HCT116 (cell line): ENCODE measurements at regions not wholly inside any gene's neighbourhood (a gene's known extent, or its start where the extent isn't known, plus 50 kb on each side); places are given as distances from the start of the nearest gene placed in this dataset.

Source experiments
- ATAC-seq: fragments of 200-7000 bp; cut with Tn5 transposase; 2 replicates; pipeline ENCODE4 v1.9.1; 2020; ENCODE audit warnings: mild to moderate bottlenecking, moderate library complexity
- BruUV-seq: library from RNA; stranded (reverse); fragments of 400-500 nt; replicated peaks from 2 replicates; lab custom pipeline; 2021; lab: Mats Ljungman, UMichigan
- CTCF ChIA-PET: fragments of 300-600 bp; sonication (Branson Sonifier 250); formaldehyde crosslinking; loops from one replicate; lab custom pipeline; 2021; ENCODE audit warnings: antibody characterized with exemption; lab: Charles Lee
- POLR2A ChIA-PET: fragments of 300-600, 350-600 bp; sonication (Branson Sonifier 250); formaldehyde crosslinking; loops from one replicate; lab custom pipeline; 2021; ENCODE audit warnings: antibody characterized with exemption; lab: Charles Lee
- RAD21 ChIA-PET, 2 experiments: fragments of 300-600 bp; sonication (Branson Sonifier 250); formaldehyde crosslinking; loops; one replicate each; lab custom pipeline; 2023; ENCODE audit warnings: low total read pairs in 2 of 2; ENCODE audit not compliant: uncharacterized antibody in 2 of 2, unreplicated experiment in 2 of 2, low non-redundant PET in 1 of 2; lab: Charles Lee
- DNase-seq: peaks from one replicate; pipeline ENCODE4 v3.0.0-alpha.2; 2010; ENCODE audit warnings: low read depth, low spot score
- H2AFZ ChIP-seq: fragments of 200-600 bp; shearing (Covaris generic), sonication (generic); 2 replicates; pipeline ENCODE4 v1.6.1; 2017; ENCODE audit warnings: low read depth, mixed run types, mixed read lengths, antibody characterized with exemption, low read length; ENCODE audit not compliant: poor library complexity, severe bottlenecking
- H3K27ac ChIP-seq: 2 replicates; pipeline ENCODE4 v1.5.1; 2012; ENCODE audit warnings: low read depth, low read length
- H3K27me3 ChIP-seq: fragments of 200-600 bp; sonication (generic); 2 replicates; pipeline ENCODE4 v1.6.1; 2016; ENCODE audit warnings: mixed run types, low read length, mixed read lengths; ENCODE audit not compliant: insufficient read depth
- H3K36me3 ChIP-seq, 2 experiments: fragments of 200-500 bp in 1 of 2; fragments of 200-600 bp in 1 of 2; sonication (Bioruptor generic) in 1 of 2; sonication (generic) in 1 of 2; 2 replicates each; pipeline versions ENCODE4 v1.5.1 to v1.6.1; 2014 to 2016; ENCODE audit warnings: low read length in 2 of 2, inconsistent platforms in 1 of 2, mixed read lengths in 1 of 2, mixed run types in 1 of 2; ENCODE audit not compliant: insufficient read depth in 2 of 2, control insufficient read depth in 1 of 2
- H3K4me1 ChIP-seq, 2 experiments: fragments of 200-600 bp in 1 of 2; sonication (generic) in 1 of 2; 2 replicates each; pipeline versions ENCODE4 v1.5.1 to v1.6.1; 2012 to 2017; ENCODE audit warnings: low read length in 2 of 2, inconsistent platforms in 1 of 2, mild to moderate bottlenecking in 1 of 2, mixed read lengths in 1 of 2, mixed run types in 1 of 2, moderate library complexity in 1 of 2; ENCODE audit not compliant: insufficient read depth in 2 of 2, control insufficient read depth in 1 of 2
- H3K4me2 ChIP-seq: fragments of 200-600 bp; sonication (generic); 2 replicates; pipeline ENCODE4 v1.6.1; 2017; ENCODE audit warnings: mixed run types, low read length, mixed read lengths
- H3K4me3 ChIP-seq, 2 experiments: fragments of 200-600 bp in 1 of 2; sonication (generic) in 1 of 2; replicated peaks in 1 of 2; 2 replicates each; pipeline ENCODE4 v1.5.1; 2011 to 2016; ENCODE audit warnings: low read length in 2 of 2, control low read depth in 1 of 2, low read depth in 1 of 2, mild to moderate bottlenecking in 1 of 2, mixed read lengths in 1 of 2, mixed run types in 1 of 2
- H3K79me2 ChIP-seq: fragments of 200-600 bp; sonication (generic); 2 replicates; pipeline ENCODE4 v1.6.1; 2017; ENCODE audit warnings: mild to moderate bottlenecking, mixed run types, low read length, moderate library complexity, mixed read lengths; ENCODE audit not compliant: insufficient read depth
- H3K9ac ChIP-seq: fragments of 200-600 bp; sonication (generic); 2 replicates; pipeline ENCODE4 v1.6.1; 2016; ENCODE audit warnings: low read length, mixed read lengths
- H3K9me2 ChIP-seq: fragments of 200-600 bp; sonication (generic), shearing (Covaris generic); 2 replicates; pipeline ENCODE4 v1.6.1; 2017; ENCODE audit warnings: mixed run types, mild to moderate bottlenecking, moderate library complexity; ENCODE audit not compliant: insufficient read depth
- H3K9me3 ChIP-seq, 2 experiments: fragments of 200-500 bp in 1 of 2; fragments of 200-600 bp in 1 of 2; sonication (Bioruptor generic) in 1 of 2; sonication (generic) in 1 of 2; 2 replicates each; pipeline ENCODE4 v1.6.1; 2014 to 2017; ENCODE audit warnings: low read length in 2 of 2, mixed read lengths in 2 of 2, inconsistent platforms in 1 of 2, low read depth in 1 of 2, mild to moderate bottlenecking in 1 of 2, mixed run types in 1 of 2, moderate library complexity in 1 of 2; ENCODE audit not compliant: control insufficient read depth in 1 of 2, insufficient read depth in 1 of 2
- H4K20me1 ChIP-seq: fragments of 200-600 bp; sonication (generic), shearing (Covaris generic); 2 replicates; pipeline ENCODE4 v1.6.1; 2017; ENCODE audit warnings: mixed run types, mild to moderate bottlenecking, moderate library complexity; ENCODE audit not compliant: insufficient read depth
- CBX3 ChIP-seq: IDR thresholded peaks from 2 replicates; pipeline ENCODE4 v1.6.1; 2012; ENCODE audit warnings: low read depth
- CEBPB ChIP-seq: IDR thresholded peaks from 2 replicates; pipeline ENCODE4 v1.6.1; 2012; ENCODE audit warnings: low read depth
- EGR1 ChIP-seq: IDR thresholded peaks from 2 replicates; pipeline ENCODE4 v1.6.1; 2012; ENCODE audit warnings: low read depth
- ELF1 ChIP-seq: IDR thresholded peaks from 2 replicates; pipeline ENCODE4 v1.6.1; 2012; ENCODE audit warnings: low read depth, borderline replicate concordance
- EZH2 ChIP-seq: fragments of 200-600 bp; sonication (generic); IDR thresholded peaks from 2 replicates; pipeline ENCODE4 v1.6.1; 2017; ENCODE audit warnings: antibody characterized with exemption, mixed run types
- FOSL1 ChIP-seq: IDR thresholded peaks from 2 replicates; pipeline ENCODE4 v1.6.1; 2012; ENCODE audit warnings: low read depth
- JUND ChIP-seq: IDR thresholded peaks from 2 replicates; pipeline ENCODE4 v1.6.1; 2012
- POLR2A ChIP-seq: IDR thresholded peaks from 2 replicates; pipeline ENCODE4 v1.7.0; 2011; ENCODE audit warnings: borderline replicate concordance; ENCODE audit not compliant: insufficient read depth, insufficient read length; ENCODE audit errors: extremely low read depth
- POLR2AphosphoS5 ChIP-seq: IDR thresholded peaks from 2 replicates; pipeline ENCODE4 v1.6.1; 2011; ENCODE audit warnings: mild to moderate bottlenecking, low read depth, low read length, moderate library complexity
- RAD21 ChIP-seq: IDR thresholded peaks from 2 replicates; pipeline ENCODE4 v1.6.1; 2012; ENCODE audit warnings: low read depth, mild to moderate bottlenecking
- SIN3A ChIP-seq: IDR thresholded peaks from 2 replicates; pipeline ENCODE4 v1.6.1; 2012; ENCODE audit warnings: low read depth
- SP1 ChIP-seq: IDR thresholded peaks from 2 replicates; pipeline ENCODE4 v1.6.1; 2012; ENCODE audit warnings: low read depth
- SRF ChIP-seq: IDR thresholded peaks from 2 replicates; pipeline ENCODE4 v1.6.1; 2012; ENCODE audit warnings: low read depth
- YY1 ChIP-seq: IDR thresholded peaks from 2 replicates; pipeline ENCODE4 v1.6.1; 2011; ENCODE audit warnings: low read length, low read depth, moderate library complexity, mild to moderate bottlenecking; ENCODE audit not compliant: insufficient replicate concordance; ENCODE audit errors: extremely low read depth
- ZFX ChIP-seq: fragments of 450-650 bp; IDR thresholded peaks from 2 replicates; pipeline ENCODE4 v1.6.1; 2017
- intact Hi-C: fragments of 100-400 bp; cut with micrococcal nuclease; formaldehyde crosslinking; loops from 2 replicates; pipeline ENCODE4 v1.10.0; 2022
- TF ChIP-seq, protein P1 (sequence below): IDR thresholded peaks from 2 replicates; pipeline ENCODE4 v1.6.1; 2012
- TF ChIP-seq, protein P2 (sequence below): IDR thresholded peaks from 2 replicates; pipeline ENCODE4 v1.6.1; 2012

- intact Hi-C loops = no loop called here
- no TSS peak for BruUV-seq
- Histone ChIP-seq H2AFZ (no peak overlapping the region), H3K4me1 (no peaks in the 10 kb centered on the region), H3K9me2 (no peaks in the 10 kb centered on the region), H3K36me3 (no peaks in the 10 kb centered on the region), H4K20me1 (no peaks in the 10 kb centered on the region), H3K4me3 (no peak overlapping the region), H3K27me3 (no peaks in the 10 kb centered on the region), H3K79me2 (no peaks in the 10 kb centered on the region), H3K9me3 (no peaks in the 10 kb centered on the region), H3K27ac (no peak overlapping the region), H3K4me2 (no peak overlapping the region), H3K9ac (no peak overlapping the region)
- ChIA-PET POLR2A (no interaction called here), CTCF (interaction anchor here (0.6 kb wide), 1 partner anchor 425 kb away, joined by 3 read pairs; no protein-coding TSS in a partner anchor), RAD21 (no interaction called here)
- no peak for DNase-seq
- no peak for ATAC-seq
- TF ChIP-seq ZFX = no peak
- TF ChIP-seq SIN3A = no peak
- TF ChIP-seq EZH2 = no peak
- TF ChIP-seq, protein P1, sequence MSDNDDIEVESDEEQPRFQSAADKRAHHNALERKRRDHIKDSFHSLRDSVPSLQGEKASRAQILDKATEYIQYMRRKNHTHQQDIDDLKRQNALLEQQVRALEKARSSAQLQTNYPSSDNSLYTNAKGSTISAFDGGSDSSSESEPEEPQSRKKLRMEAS = no peak
Observed at GRCh38 chr1:62371375-62371774, 52.1 kb upstream of the KANK4 start.

DNA sequence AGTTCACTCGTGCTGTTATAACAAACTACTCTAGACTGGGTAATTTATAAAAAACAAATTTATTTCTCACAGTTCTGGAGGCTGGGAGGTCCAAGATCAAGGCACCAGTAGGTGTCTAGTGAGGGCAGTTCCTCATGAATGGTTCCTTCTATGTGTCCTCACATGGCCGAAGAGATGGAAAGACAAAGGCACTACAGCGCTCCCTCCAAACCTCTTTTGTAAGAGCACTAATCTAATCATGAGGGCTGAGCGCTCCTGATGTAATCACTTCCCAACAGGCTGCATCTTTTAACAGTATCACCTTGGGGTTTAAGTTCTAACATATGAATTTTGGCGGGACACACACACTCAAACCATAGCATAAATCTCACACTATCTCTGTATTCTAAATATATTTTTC lies 54.0 kb upstream of the KANK4 start:
- Histone ChIP-seq H3K27ac (no peak overlapping the region), H3K36me3 (no peaks in the 10 kb centered on the region), H3K79me2 (no peaks in the 10 kb centered on the region), H4K20me1 (no peaks in the 10 kb centered on the region), H3K9ac (no peak overlapping the region), H3K4me3 (no peak overlapping the region), H3K9me2 (no peaks in the 10 kb centered on the region), H3K4me2 (no peak overlapping the region), H3K9me3 (no peaks in the 10 kb centered on the region), H3K27me3 (no peaks in the 10 kb centered on the region), H2AFZ (no peak overlapping the region), H3K4me1 (no peaks in the 10 kb centered on the region)
- RAD21 ChIA-PET = no interaction called here
- intact Hi-C loops = no loop called here
- POLR2A ChIA-PET = no interaction called here
- ATAC-seq = no peak
- BruUV-seq = no TSS peak
- no peak for DNase-seq
- CTCF ChIA-PET = no interaction called here
- no peak for TF ChIP-seq SP1
- TF ChIP-seq CBX3 = no peak
- no peak for TF ChIP-seq EGR1
- TF ChIP-seq SIN3A = no peak
- no peak for TF ChIP-seq CEBPB
- no peak for TF ChIP-seq JUND
- TF ChIP-seq POLR2AphosphoS5 = no peak
- TF ChIP-seq, protein P2, sequence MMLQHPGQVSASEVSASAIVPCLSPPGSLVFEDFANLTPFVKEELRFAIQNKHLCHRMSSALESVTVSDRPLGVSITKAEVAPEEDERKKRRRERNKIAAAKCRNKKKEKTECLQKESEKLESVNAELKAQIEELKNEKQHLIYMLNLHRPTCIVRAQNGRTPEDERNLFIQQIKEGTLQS = no peak
- TF ChIP-seq ZFX = no peak
- TF ChIP-seq YY1 = no peak
- no peak for TF ChIP-seq EZH2
- no peak for TF ChIP-seq RAD21
- no peak for TF ChIP-seq SRF
- no peak for TF ChIP-seq FOSL1
- TF ChIP-seq ELF1 = no peak
- TF ChIP-seq POLR2A = no peak
